GM18505 (cell line): ENCODE measurements at regions not wholly inside any gene's neighbourhood (a gene's known extent, or its start where the extent isn't known, plus 50 kb on each side); places are given as distances from the start of the nearest gene placed in this dataset.
A peak's percentile ranks its signal among the peaks of the same experiment; 100 is the strongest.

Experiments
- ATAC-seq: cut with Tn5 transposase; IDR thresholded peaks from one replicate; pipeline ENCODE4 v1.9.1; 2021; ENCODE audit not compliant: unreplicated experiment
- POLR2A ChIP-seq: IDR thresholded peaks from 4 replicates; pipeline ENCODE4 v1.6.1; 2011; ENCODE audit warnings: borderline replicate concordance; ENCODE audit not compliant: insufficient read depth, insufficient read length; ENCODE audit errors: extremely low read depth

DNA sequence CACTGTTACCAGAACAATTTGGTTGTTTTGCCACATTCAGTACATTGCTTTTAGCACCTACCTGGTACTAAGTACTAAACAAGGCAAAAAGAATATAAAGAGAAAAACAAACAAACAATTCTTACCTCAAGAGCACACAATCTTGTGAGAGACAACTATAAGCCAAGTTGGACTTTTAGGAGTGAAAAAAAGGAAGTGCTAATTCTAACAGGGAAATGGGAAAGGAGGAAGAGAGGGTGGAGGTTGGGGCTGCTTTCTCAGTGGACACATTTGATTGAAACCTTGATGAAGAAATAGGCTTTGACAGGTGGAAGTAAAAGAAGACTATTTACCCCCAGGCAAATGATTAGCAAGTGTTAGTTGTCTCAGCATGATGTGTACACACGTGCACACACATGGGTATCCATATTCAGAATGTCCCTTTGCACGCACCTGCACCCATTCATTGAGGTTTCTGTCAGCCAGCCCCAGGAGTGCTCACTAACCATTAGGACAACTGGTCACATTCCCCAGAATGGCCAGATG is 302.6 kb downstream of the ACTL7B start:
- TF ChIP-seq POLR2A, result no peak

DNA sequence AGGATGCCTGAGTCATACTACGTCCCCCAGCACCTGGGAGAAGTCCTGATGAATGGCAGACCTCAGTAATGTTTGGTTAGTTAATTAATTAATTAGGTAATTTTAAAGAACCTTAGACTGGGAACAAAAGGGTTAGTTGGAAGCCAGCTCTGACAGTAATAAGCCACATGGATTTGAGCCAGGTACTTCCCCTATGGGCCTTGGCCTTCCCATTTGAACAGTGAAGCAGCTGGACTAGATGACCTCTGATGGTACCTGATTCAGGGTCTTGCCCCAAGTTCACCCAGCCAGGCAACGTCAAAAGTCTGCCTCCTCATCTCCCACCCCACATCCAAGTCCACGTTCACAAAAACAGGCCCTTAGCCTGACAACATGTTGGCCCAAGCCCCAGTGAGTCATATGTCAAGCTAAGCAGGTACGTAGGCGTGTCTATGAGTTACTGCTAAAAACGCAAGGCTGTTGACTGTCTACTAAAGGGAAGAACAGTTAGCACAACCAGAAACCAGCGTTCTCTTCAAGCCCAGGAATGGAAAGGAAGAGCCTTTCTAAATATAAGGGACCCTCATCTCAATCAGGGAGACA is 303.2 kb downstream of the ACTL7B start:
- no peak for TF ChIP-seq POLR2A
- no peak for ATAC-seq

More for the DNA sequence above, 302.6 kb downstream of the ACTL7B start:
- no peak for ATAC-seq

DNA sequence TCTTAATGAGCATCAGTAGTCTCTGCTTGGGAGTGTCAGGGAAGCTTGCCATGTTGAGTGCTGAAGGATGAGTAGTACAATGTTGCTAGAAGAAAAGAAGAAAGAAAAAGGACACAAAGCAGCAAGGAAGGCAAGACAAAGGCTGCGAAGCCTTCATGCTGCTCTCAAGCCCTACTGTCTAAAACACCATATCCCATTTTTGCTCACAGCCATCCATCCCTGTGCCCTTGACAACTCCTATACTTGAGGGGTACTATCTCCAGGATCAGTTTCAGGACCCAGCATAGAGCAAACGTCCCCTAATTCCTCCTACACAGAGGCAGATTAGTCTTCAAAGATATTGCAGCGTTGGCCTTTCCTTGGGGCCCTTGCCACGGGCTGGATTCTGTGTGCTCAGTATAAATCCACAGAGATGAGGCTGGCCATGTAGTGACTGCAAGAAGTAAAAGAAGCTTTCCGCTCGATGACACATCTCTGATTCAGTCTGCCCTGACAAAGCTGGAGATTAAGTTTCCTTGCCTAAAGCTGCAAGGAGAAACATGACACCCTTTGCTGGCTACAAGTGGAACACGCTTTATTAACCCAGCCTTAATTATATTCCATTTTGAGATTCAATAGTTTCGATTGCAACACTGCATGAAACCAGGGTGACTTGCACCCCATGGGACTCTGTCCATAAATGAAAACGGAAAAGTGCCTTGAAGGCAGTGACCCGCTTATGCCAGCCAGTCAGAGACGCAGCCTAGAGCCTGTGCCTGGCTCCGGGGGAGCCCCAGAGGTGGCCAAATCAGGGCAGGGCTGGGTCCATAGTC is 304.6 kb downstream of the ACTL7B start:
- no peak for ATAC-seq
- no peak for TF ChIP-seq POLR2A

DNA sequence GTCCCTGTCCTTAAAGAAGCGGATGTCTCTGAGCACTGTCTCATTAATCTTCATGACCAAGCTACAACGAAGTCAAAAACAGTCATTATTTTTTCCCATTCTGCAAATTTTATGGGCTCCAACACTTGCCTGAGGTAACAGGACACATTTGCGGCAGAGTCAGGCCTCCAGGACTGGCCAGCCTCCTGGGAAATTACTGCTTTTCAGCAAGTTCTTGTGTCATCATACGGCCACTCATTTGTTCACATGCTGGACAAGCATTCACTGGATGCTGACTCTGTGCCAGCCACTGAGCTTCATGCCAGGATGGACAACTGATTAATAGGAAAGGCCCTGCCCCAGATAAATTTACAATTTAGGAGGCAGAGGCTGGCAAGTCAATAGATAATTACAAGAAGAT is 305.7 kb downstream of the ACTL7B start:
- TF ChIP-seq POLR2A, result no peak
- no peak for ATAC-seq

DNA sequence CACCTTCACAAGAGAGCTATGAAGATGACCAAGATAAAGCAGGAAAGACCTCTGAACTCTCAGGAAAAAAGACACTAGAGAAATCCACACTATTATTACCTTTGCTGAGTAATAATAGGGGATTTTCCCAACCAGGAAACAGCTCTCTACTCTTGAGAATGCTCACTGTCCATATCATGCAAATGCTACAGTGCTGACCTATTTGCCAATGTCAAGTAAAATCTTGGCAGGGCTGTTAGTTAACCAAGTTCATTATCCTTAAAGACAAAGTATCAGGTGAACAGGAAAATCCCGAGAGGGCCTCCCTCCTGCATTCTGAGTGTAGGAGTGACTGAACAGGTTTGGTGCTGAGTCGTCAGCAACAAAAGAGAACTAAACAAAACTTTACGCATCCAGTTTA is 306.6 kb downstream of the ACTL7B start:
- no peak for TF ChIP-seq POLR2A
- ATAC-seq, result no peak

DNA sequence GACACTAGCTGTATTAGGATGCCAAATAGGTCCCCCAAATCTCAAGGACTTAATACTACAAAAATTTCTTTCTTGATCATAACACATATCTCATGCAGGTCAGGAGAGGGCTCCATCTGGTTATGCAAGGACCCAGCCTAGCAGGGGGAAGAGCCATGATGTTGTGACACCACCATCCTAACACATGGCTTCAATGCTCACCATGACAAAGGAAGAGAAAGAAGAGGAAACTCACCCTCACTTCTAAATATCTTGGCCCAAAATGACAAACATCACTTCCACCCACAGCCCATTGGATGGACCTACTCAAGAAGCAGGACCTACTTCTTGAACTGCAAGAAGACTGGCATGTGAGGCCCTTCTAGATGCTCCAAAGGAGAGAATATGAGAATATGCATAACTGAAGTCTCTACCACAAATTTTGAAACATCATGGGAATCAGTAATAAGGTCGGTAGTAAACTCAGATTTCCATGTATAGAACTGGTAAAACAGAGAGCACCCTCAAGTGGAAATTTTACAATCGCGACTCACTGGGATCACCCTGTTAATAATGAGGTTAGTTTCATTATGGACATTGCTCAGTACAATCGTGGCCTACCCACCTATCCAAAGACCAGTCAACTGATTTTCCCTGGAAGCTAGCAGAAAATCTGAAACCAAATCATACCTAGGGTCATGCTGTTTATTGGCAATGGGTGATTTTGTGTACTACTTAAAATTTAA is 308.2 kb downstream of the ACTL7B start:
- no peak for ATAC-seq
- no peak for TF ChIP-seq POLR2A

DNA sequence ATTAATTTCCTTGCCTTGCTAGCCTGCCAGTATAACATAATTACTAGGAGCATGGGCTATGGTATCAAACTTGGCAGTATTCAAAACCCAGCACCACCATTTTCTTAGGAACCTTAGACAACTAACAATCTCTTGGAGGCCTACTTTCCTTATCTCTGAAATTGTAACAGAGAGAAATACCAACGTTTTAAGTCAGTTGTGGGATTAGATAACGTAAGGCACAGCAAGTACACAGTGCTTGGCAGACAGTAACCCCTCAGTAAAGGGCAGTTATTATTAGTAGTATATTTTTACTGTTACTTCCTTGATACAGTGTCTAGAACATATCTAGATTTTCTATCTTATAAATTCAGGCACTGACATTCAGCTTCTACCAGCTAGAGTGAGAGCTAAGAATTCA is 309.6 kb downstream of the ACTL7B start:
- no peak for TF ChIP-seq POLR2A
- ATAC-seq, result no peak

DNA sequence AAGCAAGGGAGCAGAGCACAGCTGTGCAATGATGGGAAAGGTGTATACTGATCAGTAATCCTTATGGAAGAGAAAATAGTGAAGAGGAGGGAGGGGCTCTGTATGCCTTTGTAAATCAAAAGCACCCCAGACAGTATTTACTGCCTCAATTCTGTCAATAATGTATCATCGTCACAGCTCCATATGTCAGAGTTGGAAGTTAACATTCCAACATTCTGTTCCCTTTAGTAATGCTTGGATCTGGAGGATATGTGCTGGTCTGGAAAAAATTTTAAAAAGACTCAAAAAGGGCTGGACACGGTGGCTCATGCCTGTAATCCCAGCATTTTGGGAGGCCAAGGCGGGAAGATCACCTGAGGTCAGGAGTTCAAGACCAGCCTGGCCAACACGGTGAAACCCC is 310.4 kb downstream of the ACTL7B start:
- no peak for TF ChIP-seq POLR2A
- ATAC-seq, result no peak

DNA sequence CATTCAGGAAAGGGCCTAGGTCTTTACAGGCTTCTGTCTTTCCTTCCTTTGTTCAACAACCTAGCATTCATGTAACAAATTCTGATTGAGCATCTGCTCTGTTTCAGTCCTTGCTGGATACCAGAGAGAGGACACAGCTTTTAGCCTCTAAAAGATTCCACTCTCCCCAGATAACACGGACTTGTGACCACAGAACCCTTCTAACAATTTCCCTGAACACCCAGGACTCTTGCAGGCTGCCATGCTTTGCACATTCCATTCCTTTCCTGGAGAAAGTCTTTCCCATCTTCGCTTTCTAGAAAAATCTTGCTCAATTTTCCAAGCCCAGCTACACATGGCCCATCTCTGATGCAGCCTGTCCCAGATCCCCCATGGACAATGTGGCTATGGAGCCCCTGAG is 310.9 kb downstream of the ACTL7B start:
- no peak for TF ChIP-seq POLR2A
- no peak for ATAC-seq

DNA sequence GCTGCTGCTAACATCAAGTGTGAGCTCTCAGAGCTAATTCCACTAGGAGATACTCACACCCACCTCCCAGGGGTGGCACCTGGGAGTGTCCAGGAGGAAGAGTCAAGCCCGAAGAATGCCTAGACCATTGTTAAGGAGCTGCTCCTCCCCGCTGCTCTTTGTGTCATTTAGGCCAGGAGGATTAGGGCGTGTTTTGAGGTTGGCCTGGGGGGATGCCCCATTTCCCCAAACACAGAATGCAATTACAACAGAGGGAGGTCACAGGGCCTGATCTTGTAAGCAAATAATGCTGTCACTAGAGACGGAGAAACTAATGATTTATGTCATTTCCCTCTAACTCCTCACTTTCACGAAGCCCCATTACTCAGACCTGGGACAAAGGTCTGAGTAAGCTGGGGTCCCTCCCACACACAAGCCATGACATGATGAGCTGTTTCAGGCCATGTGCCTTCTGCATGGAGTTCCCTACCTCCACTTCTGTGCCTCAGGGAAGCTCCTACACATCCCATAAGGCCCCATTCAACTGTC is 312.5 kb downstream of the ACTL7B start:
- ATAC-seq, result no peak
- no peak for TF ChIP-seq POLR2A

DNA sequence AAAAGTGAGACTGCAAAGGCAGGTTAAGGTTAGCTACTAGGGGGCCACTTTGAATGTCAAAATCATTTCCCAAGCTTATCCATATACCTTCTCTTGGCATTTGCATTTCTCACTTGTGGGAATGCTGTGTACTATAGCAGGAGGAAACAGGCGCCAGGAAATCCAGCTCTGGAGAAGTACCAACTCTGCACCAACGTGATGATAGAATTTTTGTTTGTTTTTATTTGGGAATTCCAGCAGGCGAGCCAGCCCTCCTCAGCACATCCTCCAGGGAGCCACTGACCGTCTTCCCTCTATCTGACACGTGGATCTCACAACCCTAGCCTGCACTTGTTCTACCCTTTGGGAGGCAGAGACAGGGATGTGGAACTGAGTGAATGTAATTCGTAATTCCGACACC is 318.0 kb downstream of the ACTL7B start:
- no peak for ATAC-seq
- TF ChIP-seq POLR2A, result no peak

DNA sequence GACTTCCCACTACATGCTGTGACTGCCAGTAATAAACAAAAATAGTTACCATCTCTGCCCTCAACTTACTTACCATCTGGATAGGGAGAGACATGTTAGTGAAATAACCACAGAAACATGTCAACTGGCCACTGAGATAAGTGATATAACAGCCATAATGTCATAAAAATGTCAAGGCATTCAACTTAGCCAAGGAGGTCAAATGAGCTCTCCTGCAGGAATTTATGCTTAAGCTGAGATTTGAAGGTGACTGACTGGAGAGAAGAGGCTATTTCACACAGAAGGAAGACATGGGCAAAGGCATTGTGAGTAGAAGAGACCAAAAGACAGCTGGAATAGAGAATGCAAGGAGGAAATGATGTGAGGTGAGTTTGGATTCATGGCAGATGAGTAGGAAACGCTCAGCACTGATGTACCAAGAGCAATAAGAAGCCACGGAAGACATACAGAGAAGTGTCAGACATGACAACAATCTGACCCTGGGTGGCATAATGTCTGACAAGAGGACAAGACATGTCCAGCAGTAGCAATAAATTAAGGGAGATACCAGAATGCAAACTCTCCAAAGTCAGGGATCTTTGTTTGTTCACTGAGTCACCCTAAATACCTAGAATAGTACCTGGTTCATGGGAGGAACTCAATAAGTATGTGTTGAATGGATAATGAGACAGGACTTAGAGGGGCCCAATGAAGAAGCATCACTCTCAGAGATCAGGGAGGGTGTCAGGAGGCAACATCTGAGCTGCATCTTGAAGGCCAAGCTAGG is 318.8 kb downstream of the ACTL7B start:
- no peak for ATAC-seq
- no peak for TF ChIP-seq POLR2A

DNA sequence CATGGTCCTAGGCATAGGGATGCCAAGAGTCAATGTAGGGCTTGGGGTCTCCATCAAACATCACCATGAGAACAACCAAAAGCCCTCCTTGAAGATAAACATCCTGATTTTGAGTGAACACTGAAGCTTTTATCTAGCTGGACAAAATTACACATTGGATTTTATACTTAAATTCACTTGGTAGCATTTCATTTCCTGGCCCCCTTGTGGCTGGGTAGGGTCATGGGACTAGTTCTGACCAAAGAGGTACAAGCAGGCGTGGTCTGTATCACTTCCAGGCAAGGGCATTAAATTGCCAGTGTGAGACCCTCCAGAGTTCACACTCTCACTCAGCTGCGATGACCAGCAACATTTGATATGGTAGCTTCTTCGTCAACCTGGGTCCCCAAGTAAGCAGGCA is 320.3 kb downstream of the ACTL7B start:
- TF ChIP-seq POLR2A, result no peak
- peak; percentile 56 for ATAC-seq
